Spleen (tissue), 7 donors: ENCODE measurements at regions not wholly inside any gene's neighbourhood (a gene's known extent, or its start where the extent isn't known, plus 50 kb on each side); places are given as distances from the start of the nearest gene placed in this dataset.

Source experiments
- CTCF ChIP-seq, 11 experiments: fragments of 200-600 bp in 7 of 11; fragments of 450-650 bp in 4 of 11; sonication (generic) in 4 of 11; IDR thresholded peaks in 8 of 11; conservative IDR thresholded peaks in 3 of 11; 1 replicate in 7 of 11; 2 replicates in 4 of 11; pipeline versions ENCODE4 v1.4.0 to v1.8.0; 2016 to 2021; ENCODE audit warnings: antibody characterized with exemption in 11 of 11, inconsistent platforms in 4 of 11, mild to moderate bottlenecking in 1 of 11
- POLR2A ChIP-seq, 3 donors: fragments of 450-650 bp; IDR thresholded peaks; one replicate each; pipeline ENCODE4 v1.5.1; 2017; ENCODE audit warnings: antibody characterized with exemption in 3 of 3, mild to moderate bottlenecking in 1 of 3
- POLR2AphosphoS5 ChIP-seq, 3 donors: sonication (generic); formaldehyde crosslinking; IDR thresholded peaks; one replicate each; pipeline ENCODE4 v1.5.1; 2017; ENCODE audit warnings: antibody characterized with exemption in 3 of 3
- donor health status: DM: no; HTN: no; CAD: no; lungs with moderate emphysema.
- donor health status: DM: no; HTN: no; CAD: no.
- donor health status: DM: no; HTN: no; CAD: no.

DNA sequence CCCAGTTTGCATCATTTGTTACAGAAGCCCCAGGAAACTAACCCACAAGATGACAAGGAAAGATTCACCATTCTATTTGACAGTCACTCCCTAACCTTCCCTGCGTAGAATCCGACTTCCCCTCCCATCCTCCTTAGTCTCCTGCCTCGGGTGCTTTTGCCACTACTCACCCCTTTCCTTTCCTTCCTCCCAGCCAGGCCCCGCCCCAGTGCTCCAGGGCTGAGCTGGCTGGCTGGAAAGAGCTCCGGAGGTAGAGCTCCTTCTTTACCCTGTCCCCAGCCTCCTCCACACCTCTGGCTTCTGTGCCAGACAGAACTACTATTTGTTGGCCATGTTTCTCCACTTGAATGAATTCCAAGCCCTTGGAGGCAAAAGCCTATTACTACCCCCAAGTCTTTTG, 317.6 kb upstream of the NCKAP5 start:
- TF ChIP-seq CTCF (IDR thresholded peaks at IDR 0.05 in 8 of 11, conservative IDR thresholded peaks at IDR 0.05 in 3 of 11) (no peak), POLR2A (IDR thresholded peaks at IDR 0.05) (no peak), POLR2AphosphoS5 (IDR thresholded peaks at IDR 0.05) (no peak)
